ENCODE measurements at regions not wholly inside any gene's neighbourhood (a gene's known extent, or its start where the extent isn't known, plus 50 kb on each side); places are given as distances from the start of the nearest gene placed in this dataset.

- no CpG with 5 or more reads among the region's 3 CpGs for WGBS (ENCODE audit: insufficient coverage)
- H4K20me1 ChIP-seq (ENCODE audit: control insufficient read depth, insufficient read depth, low read length, poor library complexity, severe bottlenecking), result no peaks in the 10 kb centered on the region
- H3K4me1 ChIP-seq (ENCODE audit: control insufficient read depth in 2 of 2, insufficient read depth in 2 of 2, low read length in 2 of 2), result no peaks in the 10 kb centered on the region
- H3K27ac ChIP-seq (ENCODE audit: low read length in 2 of 2), result no peak overlapping the region
- intact Hi-C loops (cut with micrococcal nuclease), result no loop called here
- H3K36me3 ChIP-seq (replicated peaks in 1 of 2; ENCODE audit: control extremely low read depth in 1 of 2, control insufficient read depth in 1 of 2, extremely low read depth in 1 of 2, insufficient read depth in 2 of 2, low read length in 1 of 2), result no peaks in the 10 kb centered on the region
- Mint-ChIP-seq H3K9me3 (ENCODE audit: insufficient read depth) (no peaks in the 10 kb centered on the region), H3K4me3 (no peak overlapping the region), H3K27me3 (no peaks in the 10 kb centered on the region), H3K4me1 (no peaks in the 10 kb centered on the region), H3K27ac (no peak overlapping the region)
- ChIA-PET CTCF (no interaction called here), POLR2A (no interaction called here)
- no peak for ATAC-seq (ENCODE audit: low read depth)
- H3K9me3 ChIP-seq (ENCODE audit: control extremely low read depth in 1 of 3, control insufficient read depth in 2 of 3, insufficient read depth in 1 of 3, low read length in 2 of 3), result no peaks in the 10 kb centered on the region
- no peak overlapping the region for H2AFZ ChIP-seq (ENCODE audit: insufficient read depth, low read depth, low read length, poor library complexity, severe bottlenecking)
- no peak overlapping the region for H3K4me2 ChIP-seq (replicated peaks; ENCODE audit: low read depth, low read length, poor library complexity, severe bottlenecking)
- no peak for TF ChIP-seq CTCF (IDR thresholded peaks at IDR 0.05)
- no peak overlapping the region for H3K9ac ChIP-seq (ENCODE audit: low read length)
- H3K79me2 ChIP-seq (ENCODE audit: control insufficient read depth, insufficient read depth, low read length), result no peaks in the 10 kb centered on the region
- DNase-seq, result no peak
- no peaks in the 10 kb centered on the region for H3K27me3 ChIP-seq (replicated peaks in 1 of 4; ENCODE audit: control extremely low read depth in 1 of 4, control insufficient read depth in 3 of 4, insufficient read depth in 4 of 4, low read length in 3 of 4)
- no peak overlapping the region for H3K4me3 ChIP-seq (ENCODE audit: control extremely low read depth in 1 of 5, extremely low read depth in 1 of 5, insufficient read depth in 1 of 5, low read depth in 2 of 5, low read length in 4 of 5)
These were observed 448.9 kb downstream of the MAGEB5 start for GRCh38 chrX:26664919-26665318.

- H3K9me3 Mint-ChIP-seq (ENCODE audit: insufficient read depth), result no peaks in the 10 kb centered on the region
- no peak overlapping the region for H3K27ac Mint-ChIP-seq
- H3K4me3 Mint-ChIP-seq, result no peak overlapping the region
- TF ChIP-seq CTCF (IDR thresholded peaks at IDR 0.05) (no peak), EZH2 (IDR thresholded peaks at IDR 0.05; ENCODE audit: borderline replicate concordance, insufficient read depth, low read depth, low read length, poor library complexity, severe bottlenecking) (no peak)
- no peaks in the 10 kb centered on the region for H3K4me1 Mint-ChIP-seq
- Histone ChIP-seq H3K4me1 (ENCODE audit: control insufficient read depth in 2 of 2, insufficient read depth in 2 of 2, low read length in 2 of 2) (no peaks in the 10 kb centered on the region), H4K20me1 (ENCODE audit: control insufficient read depth, insufficient read depth, low read length, poor library complexity, severe bottlenecking) (no peaks in the 10 kb centered on the region), H3K36me3 (replicated peaks in 1 of 2; ENCODE audit: control extremely low read depth in 1 of 2, control insufficient read depth in 1 of 2, extremely low read depth in 1 of 2, insufficient read depth in 2 of 2, low read length in 1 of 2) (no peaks in the 10 kb centered on the region), H3K27ac (ENCODE audit: low read length in 2 of 2) (no peak overlapping the region), H3K79me2 (ENCODE audit: control insufficient read depth, insufficient read depth, low read length) (no peaks in the 10 kb centered on the region), H3K27me3 (replicated peaks in 1 of 4; ENCODE audit: control extremely low read depth in 1 of 4, control insufficient read depth in 3 of 4, insufficient read depth in 4 of 4, low read length in 3 of 4) (no peaks in the 10 kb centered on the region), H3K9me3 (ENCODE audit: control extremely low read depth in 1 of 3, control insufficient read depth in 2 of 3, insufficient read depth in 1 of 3, low read length in 2 of 3) (no peaks in the 10 kb centered on the region), H2AFZ (ENCODE audit: insufficient read depth, low read depth, low read length, poor library complexity, severe bottlenecking) (no peak overlapping the region), H3K4me2 (replicated peaks; ENCODE audit: low read depth, low read length, poor library complexity, severe bottlenecking) (no peak overlapping the region), H3K9ac (ENCODE audit: low read length) (no peak overlapping the region), H3K4me3 (ENCODE audit: control extremely low read depth in 1 of 5, extremely low read depth in 1 of 5, insufficient read depth in 1 of 5, low read depth in 2 of 5, low read length in 4 of 5) (no peak overlapping the region)
- no peaks in the 10 kb centered on the region for H3K27me3 Mint-ChIP-seq
- DNase-seq (no peak), ATAC-seq (ENCODE audit: low read depth) (no peak)
- intact Hi-C loops (cut with micrococcal nuclease), result no loop called here
- CTCF ChIA-PET, result no interaction called here
- POLR2A ChIA-PET, result no interaction called here
- no CpG with 5 or more reads among the region's 2 CpGs for WGBS (ENCODE audit: insufficient coverage)
These were observed 437.1 kb downstream of the MAGEB5 start for GRCh38 chrX:26653050-26653449.
